C4-2B (cell line): ENCODE measurements at regions not wholly inside any gene's neighbourhood (a gene's known extent, or its start where the extent isn't known, plus 50 kb on each side); places are given as distances from the start of the nearest gene placed in this dataset.

Experiments used
- H3K27ac ChIP-seq: fragments of 450-650 bp; 2 replicates; pipeline ENCODE4 v1.5.1; 2017
- ZFX ChIP-seq: fragments of 450-650 bp; IDR thresholded peaks from 2 replicates; pipeline ENCODE4 v1.6.1; 2017
- TF ChIP-seq, protein P1 (sequence below): fragments of 450-650 bp; conservative IDR thresholded peaks from 2 replicates; pipeline ENCODE4 v1.5.1; 2017; ENCODE audit warnings: mild to moderate bottlenecking

DNA sequence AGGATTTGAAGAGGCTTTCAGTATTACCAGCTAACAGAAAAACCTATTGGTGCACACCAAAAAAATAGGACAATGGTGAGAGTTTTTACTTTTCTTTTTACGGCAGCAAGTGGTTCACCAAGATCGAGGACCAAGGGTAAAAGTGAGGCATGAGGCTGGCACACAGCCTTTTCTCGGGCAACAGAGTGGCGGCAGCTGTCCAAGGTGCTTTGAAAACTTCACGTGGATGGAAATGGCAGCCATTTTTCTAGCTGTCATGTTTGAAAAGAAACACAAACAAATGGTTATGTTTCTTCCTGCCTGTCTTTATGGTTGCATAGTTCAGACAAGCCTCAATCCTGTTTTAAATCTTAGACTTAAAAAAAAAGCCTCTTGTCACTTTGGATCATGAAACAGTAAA, 812.5 kb upstream of the CHAC2 start:
- TF ChIP-seq, protein P1, sequence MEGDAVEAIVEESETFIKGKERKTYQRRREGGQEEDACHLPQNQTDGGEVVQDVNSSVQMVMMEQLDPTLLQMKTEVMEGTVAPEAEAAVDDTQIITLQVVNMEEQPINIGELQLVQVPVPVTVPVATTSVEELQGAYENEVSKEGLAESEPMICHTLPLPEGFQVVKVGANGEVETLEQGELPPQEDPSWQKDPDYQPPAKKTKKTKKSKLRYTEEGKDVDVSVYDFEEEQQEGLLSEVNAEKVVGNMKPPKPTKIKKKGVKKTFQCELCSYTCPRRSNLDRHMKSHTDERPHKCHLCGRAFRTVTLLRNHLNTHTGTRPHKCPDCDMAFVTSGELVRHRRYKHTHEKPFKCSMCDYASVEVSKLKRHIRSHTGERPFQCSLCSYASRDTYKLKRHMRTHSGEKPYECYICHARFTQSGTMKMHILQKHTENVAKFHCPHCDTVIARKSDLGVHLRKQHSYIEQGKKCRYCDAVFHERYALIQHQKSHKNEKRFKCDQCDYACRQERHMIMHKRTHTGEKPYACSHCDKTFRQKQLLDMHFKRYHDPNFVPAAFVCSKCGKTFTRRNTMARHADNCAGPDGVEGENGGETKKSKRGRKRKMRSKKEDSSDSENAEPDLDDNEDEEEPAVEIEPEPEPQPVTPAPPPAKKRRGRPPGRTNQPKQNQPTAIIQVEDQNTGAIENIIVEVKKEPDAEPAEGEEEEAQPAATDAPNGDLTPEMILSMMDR = no peak
- TF ChIP-seq ZFX = no peak
- no peak overlapping the region for H3K27ac ChIP-seq

DNA sequence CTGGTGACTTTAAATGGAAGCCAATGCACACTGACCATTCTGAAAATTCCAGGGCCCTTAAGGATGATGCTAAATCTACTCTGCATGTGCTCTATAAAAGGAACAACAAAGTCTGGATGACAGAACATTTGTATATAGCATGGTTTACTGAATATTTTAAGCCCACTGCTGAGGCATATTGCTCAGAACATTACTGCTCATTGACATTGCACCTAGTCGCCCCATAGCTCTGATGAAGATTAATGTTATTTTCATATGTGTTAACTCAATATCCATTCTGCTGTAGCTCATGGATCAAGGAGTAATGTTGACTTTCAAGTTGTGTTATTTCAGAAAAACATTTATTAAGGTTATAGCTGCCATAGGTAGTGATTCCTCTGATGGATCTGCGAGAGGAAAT, 827.5 kb upstream of the CHAC2 start:
- TF ChIP-seq, protein P1 = no peak
- no peak for TF ChIP-seq ZFX
- no peak overlapping the region for H3K27ac ChIP-seq

DNA sequence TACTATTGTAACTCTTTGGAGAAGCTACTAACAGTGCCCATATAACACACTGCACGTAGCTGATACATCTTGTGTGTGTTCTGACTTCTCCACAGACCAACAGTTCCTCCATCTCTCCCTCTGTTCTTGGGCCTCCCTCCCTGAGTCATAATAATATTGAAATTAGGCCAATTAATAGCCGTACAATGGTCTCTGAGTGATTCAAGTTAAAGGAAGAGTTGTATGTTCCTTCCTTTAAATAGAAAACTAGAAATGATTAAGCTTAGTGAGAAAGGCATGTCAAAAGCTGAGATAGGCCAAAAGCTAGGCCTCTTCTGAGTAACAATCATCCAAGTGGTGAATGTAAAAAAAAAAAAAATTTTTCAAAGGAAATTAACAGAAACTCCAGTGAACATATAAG, 828.4 kb upstream of the CHAC2 start:
- TF ChIP-seq ZFX = no peak
- TF ChIP-seq, protein P1 = no peak
- no peak overlapping the region for H3K27ac ChIP-seq

DNA sequence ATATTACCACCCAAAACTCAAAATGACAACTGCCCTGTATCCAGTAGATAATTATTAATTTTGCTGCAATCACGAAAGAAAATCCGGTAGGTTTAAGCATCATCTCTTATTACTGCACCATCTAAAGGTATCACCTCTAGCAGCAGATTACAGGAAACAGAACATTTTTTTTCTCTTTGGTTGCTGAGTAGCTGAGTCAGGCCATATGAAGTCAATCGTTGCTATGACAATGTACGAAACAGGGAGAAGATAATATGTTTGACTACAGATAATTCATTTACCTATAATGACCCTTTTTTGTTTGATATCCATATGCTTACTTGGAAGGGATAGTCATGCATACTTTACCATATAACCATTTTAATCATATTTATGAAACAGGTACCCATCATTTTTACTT, 831.6 kb upstream of the CHAC2 start:
- TF ChIP-seq, protein P1 = no peak
- no peak for TF ChIP-seq ZFX
- H3K27ac ChIP-seq = no peak overlapping the region

DNA sequence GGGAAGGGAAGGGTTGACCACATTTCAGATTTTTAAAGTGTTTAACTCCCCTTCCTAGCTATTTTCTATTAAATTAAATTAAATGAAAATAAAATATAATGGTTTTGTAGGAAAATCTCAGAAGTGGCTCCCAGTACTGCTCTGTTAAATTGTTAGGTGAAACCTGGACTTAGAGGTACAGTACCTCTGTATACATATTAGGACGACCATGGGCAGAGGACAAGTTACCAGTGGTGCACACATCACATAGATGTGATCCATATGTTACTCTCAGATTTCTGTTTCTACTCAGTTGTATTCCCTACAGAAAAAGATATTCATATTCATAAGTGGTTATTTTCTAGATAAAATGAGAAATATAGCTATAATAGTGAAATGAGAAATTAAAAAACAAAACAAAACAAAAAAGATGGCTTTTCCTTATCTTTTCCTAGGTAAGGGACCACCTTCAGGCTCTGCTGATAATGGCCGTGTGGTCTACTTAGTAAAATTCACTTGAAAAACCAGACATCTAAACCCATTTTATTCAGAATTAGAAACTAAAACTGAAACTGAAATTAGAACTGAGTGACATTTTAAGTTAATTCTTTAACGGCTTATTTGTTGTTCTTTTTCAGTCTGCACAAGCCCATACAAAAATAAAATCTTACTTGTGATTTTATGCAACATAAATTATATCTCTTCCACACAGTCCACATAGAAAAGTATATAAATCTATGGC, 832.5 kb upstream of the CHAC2 start:
- H3K27ac ChIP-seq = no peak overlapping the region
- no peak for TF ChIP-seq ZFX
- TF ChIP-seq, protein P1 = no peak

GRCh38 chr2:52934323-52934898, 833.2 kb upstream of the CHAC2 start:
- no peak overlapping the region for H3K27ac ChIP-seq
- TF ChIP-seq, protein P1 = no peak
- no peak for TF ChIP-seq ZFX

DNA sequence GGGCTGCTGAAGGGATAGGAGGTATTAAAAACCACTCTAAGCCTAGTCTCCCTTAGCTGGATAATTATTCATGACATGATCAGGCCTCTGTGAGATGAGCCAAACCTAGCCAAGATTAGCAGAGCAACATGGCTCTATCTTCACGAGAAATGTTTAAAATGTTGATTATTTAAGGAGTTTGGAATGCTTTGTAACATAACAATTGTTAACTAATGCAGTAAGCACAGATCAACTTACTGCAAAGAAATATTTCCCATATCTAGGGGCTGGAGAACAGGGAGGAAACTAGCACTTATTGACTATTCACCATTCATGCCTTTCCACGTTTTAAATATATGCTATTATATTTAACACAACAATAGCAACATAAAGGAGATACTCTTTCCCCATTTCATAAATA, 833.7 kb upstream of the CHAC2 start:
- TF ChIP-seq ZFX = no peak
- TF ChIP-seq, protein P1 = no peak
- H3K27ac ChIP-seq = no peak overlapping the region
